ENCODE measurements at regions not wholly inside any gene's neighbourhood (a gene's known extent, or its start where the extent isn't known, plus 50 kb on each side); places are given as distances from the start of the nearest gene placed in this dataset.

DNA sequence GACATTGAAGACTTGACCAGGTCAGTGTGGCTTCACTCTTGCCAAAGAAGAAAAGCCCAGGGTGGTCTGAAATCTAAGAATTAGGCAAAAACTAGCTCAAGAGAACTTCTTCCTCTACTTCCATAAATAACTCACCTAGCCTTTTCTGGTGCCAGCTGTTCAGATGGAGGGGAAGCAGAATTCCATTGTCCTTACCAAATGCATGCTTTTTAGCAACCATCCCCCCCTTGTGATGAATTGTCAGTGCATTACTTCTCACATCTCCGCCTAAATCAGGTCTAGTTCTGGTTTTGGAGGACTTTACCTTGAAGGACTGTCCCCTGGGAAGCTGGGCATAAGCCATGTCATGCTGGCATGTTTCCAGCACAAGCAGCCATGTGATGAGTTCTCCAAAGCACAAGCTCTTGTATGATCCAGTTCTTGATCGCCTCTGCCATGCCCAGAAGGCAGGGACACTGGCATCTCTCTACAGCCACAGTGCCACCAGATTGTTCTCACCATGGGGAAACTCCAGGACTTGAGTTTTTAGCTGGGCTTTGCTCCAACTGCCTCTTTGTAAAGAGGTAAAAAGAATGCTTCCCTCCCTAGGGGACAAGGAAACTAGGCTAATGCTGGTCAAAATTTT lies 96.4 kb upstream of the IL12A start:
- no peak overlapping the region for H2BK12ac ChIP-seq (ENCODE audit: low read length)
- no peak overlapping the region for H3K18ac ChIP-seq (ENCODE audit: low read length)
- no peaks in the 10 kb centered on the region for H3K27me3 ChIP-seq (ENCODE audit: control insufficient read depth in 3 of 3, insufficient read depth in 3 of 3, low read depth in 1 of 3, low read length in 3 of 3)
- H2AFZ ChIP-seq (ENCODE audit: low read length) = no peak overlapping the region
- H4K91ac ChIP-seq (ENCODE audit: low read depth, low read length, poor library complexity) = no peak overlapping the region
- no CpG with 5 or more reads among the region's 2 CpGs for WGBS, 2 donors (ENCODE audit: extremely low coverage in 2 of 2, insufficient read length in 2 of 2, insufficient replicate concordance in 1 of 2)
- no peak for DNase-seq (ENCODE audit: low spot score)
- H3K14ac ChIP-seq (ENCODE audit: low read length) = no peak overlapping the region
- H3K4me2 ChIP-seq (ENCODE audit: insufficient read depth, low read length, poor library complexity, severe bottlenecking) = no peak overlapping the region
- no peak overlapping the region for H2AK5ac ChIP-seq (ENCODE audit: low read depth, low read length)
- H2BK5ac ChIP-seq (ENCODE audit: low read length) = no peak overlapping the region
- no peaks in the 10 kb centered on the region for H3K4me1 ChIP-seq (ENCODE audit: control insufficient read depth in 2 of 2, insufficient read depth in 1 of 2, low read depth in 1 of 2, low read length in 2 of 2)
- H3K4me3 ChIP-seq (ENCODE audit: low read length in 2 of 2) = no peak overlapping the region
- H3K36me3 ChIP-seq (replicated peaks in 1 of 2; ENCODE audit: control insufficient read depth in 2 of 2, insufficient read depth in 2 of 2, low read length in 2 of 2) = peaks cover 19 to 72% of the 10 kb centered on the region in 2 donors
- H4K8ac ChIP-seq (ENCODE audit: low read depth, low read length) = no peak overlapping the region
- H3K9me3 ChIP-seq (replicated peaks in 1 of 2; ENCODE audit: control insufficient read depth in 2 of 2, insufficient read depth in 1 of 2, low read depth in 1 of 2, low read length in 2 of 2) = no peaks in the 10 kb centered on the region
- no peak overlapping the region for H3K27ac ChIP-seq (replicated peaks; ENCODE audit: low read length)
- no peak overlapping the region for H3K4ac ChIP-seq (ENCODE audit: low read length)
- no peak overlapping the region for H3K9ac ChIP-seq (ENCODE audit: low read depth, low read length, poor library complexity)
- no peak overlapping the region for H2BK120ac ChIP-seq (ENCODE audit: low read depth, low read length)
- H3K23ac ChIP-seq (ENCODE audit: low read depth, low read length, poor library complexity) = no peak overlapping the region
- H3K79me1 ChIP-seq (ENCODE audit: low read depth, low read length) = no peaks in the 10 kb centered on the region
- no peak overlapping the region for H2BK15ac ChIP-seq (ENCODE audit: low read length)

DNA sequence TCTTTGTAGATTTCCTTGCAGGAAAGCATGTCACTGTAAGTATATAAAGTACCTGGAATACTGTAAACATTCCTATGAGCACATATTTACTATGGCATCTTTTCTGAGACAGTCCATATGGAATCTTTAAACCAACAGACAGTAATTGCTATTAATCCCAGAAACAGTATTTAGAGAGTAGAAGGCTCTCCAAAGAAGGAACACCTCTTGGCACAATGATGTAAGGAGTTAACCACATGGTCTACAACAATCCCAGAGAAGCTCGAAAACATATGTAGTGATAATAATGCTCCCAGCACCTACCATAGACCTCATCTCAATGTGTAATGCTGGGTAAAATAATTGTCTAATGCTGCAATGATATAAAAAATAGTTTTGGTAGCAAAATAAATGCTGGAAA lies 95.8 kb upstream of the IL12A start:
- H2BK120ac ChIP-seq (ENCODE audit: low read depth, low read length) = no peak overlapping the region
- no peak overlapping the region for H3K18ac ChIP-seq (ENCODE audit: low read length)
- H3K27ac ChIP-seq (replicated peaks; ENCODE audit: low read length) = no peak overlapping the region

DNA sequence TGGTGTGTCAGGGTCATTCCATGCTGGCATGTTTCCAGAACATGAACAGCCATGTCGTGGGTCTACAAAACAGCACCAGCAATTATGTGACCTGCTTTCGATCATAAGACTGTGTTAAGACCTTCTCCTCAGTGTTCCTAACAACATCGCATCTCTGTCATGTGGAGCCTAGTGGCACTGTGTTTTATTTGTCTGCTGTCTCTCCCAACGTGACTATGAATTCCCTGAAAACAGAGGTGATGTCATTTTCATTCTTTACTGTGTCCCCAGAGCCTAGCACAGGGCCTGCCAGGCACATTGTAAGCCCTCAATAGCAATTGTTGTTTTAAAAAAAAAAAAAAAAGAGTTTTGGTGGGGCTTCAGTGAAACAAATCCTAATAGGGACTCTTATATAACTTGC lies 94.2 kb upstream of the IL12A start:
- no peak overlapping the region for H3K4me3 ChIP-seq (ENCODE audit: low read length in 2 of 2)
- H4K91ac ChIP-seq (ENCODE audit: low read depth, low read length, poor library complexity) = no peak overlapping the region
- no peak overlapping the region for H3K23ac ChIP-seq (ENCODE audit: low read depth, low read length, poor library complexity)
- no CpG with 5 or more reads among the region's 4 CpGs for WGBS, 2 donors (ENCODE audit: extremely low coverage in 2 of 2, insufficient read length in 2 of 2, insufficient replicate concordance in 1 of 2)
- DNase-seq (ENCODE audit: low spot score) = no peak
- no peaks in the 10 kb centered on the region for H3K27me3 ChIP-seq (ENCODE audit: control insufficient read depth in 3 of 3, insufficient read depth in 3 of 3, low read depth in 1 of 3, low read length in 3 of 3)
- H2BK12ac ChIP-seq (ENCODE audit: low read length) = no peak overlapping the region
- no peak overlapping the region for H2BK120ac ChIP-seq (ENCODE audit: low read depth, low read length)
- H3K18ac ChIP-seq (ENCODE audit: low read length) = no peak overlapping the region
- no peaks in the 10 kb centered on the region for H3K9me3 ChIP-seq (replicated peaks in 1 of 2; ENCODE audit: control insufficient read depth in 2 of 2, insufficient read depth in 1 of 2, low read depth in 1 of 2, low read length in 2 of 2)
- no peak overlapping the region for H3K4ac ChIP-seq (ENCODE audit: low read length)
- peaks cover 17 to 64% of the 10 kb centered on the region in 2 donors for H3K36me3 ChIP-seq (replicated peaks in 1 of 2; ENCODE audit: control insufficient read depth in 2 of 2, insufficient read depth in 2 of 2, low read length in 2 of 2)
- H2BK15ac ChIP-seq (ENCODE audit: low read length) = no peak overlapping the region
- H3K27ac ChIP-seq (replicated peaks; ENCODE audit: low read length) = no peak overlapping the region
- no peak overlapping the region for H4K8ac ChIP-seq (ENCODE audit: low read depth, low read length)
- H3K14ac ChIP-seq (ENCODE audit: low read length) = no peak overlapping the region
- peaks cover 0 to 3% of the 10 kb centered on the region in 2 donors for H3K4me1 ChIP-seq (ENCODE audit: control insufficient read depth in 2 of 2, insufficient read depth in 1 of 2, low read depth in 1 of 2, low read length in 2 of 2)
- H2BK5ac ChIP-seq (ENCODE audit: low read length) = no peak overlapping the region
- H2AFZ ChIP-seq (ENCODE audit: low read length) = no peak overlapping the region
- no peaks in the 10 kb centered on the region for H3K79me1 ChIP-seq (ENCODE audit: low read depth, low read length)
- no peak overlapping the region for H3K4me2 ChIP-seq (ENCODE audit: insufficient read depth, low read length, poor library complexity, severe bottlenecking)
- no peak overlapping the region for H3K9ac ChIP-seq (ENCODE audit: low read depth, low read length, poor library complexity)
- no peak overlapping the region for H2AK5ac ChIP-seq (ENCODE audit: low read depth, low read length)

More for the DNA sequence above, 95.8 kb upstream of the IL12A start:
- Histone ChIP-seq H3K9ac (ENCODE audit: low read depth, low read length, poor library complexity) (no peak overlapping the region), H3K4me2 (ENCODE audit: insufficient read depth, low read length, poor library complexity, severe bottlenecking) (no peak overlapping the region), H2BK12ac (ENCODE audit: low read length) (no peak overlapping the region), H3K14ac (ENCODE audit: low read length) (no peak overlapping the region), H3K23ac (ENCODE audit: low read depth, low read length, poor library complexity) (no peak overlapping the region), H3K4ac (ENCODE audit: low read length) (no peak overlapping the region), H3K4me1 (ENCODE audit: control insufficient read depth in 2 of 2, insufficient read depth in 1 of 2, low read depth in 1 of 2, low read length in 2 of 2) (no peaks in the 10 kb centered on the region), H3K27me3 (ENCODE audit: control insufficient read depth in 3 of 3, insufficient read depth in 3 of 3, low read depth in 1 of 3, low read length in 3 of 3) (no peaks in the 10 kb centered on the region), H3K9me3 (replicated peaks in 1 of 2; ENCODE audit: control insufficient read depth in 2 of 2, insufficient read depth in 1 of 2, low read depth in 1 of 2, low read length in 2 of 2) (no peaks in the 10 kb centered on the region), H4K91ac (ENCODE audit: low read depth, low read length, poor library complexity) (no peak overlapping the region), H3K36me3 (replicated peaks in 1 of 2; ENCODE audit: control insufficient read depth in 2 of 2, insufficient read depth in 2 of 2, low read length in 2 of 2) (peaks cover 19 to 73% of the 10 kb centered on the region in 2 donors), H2AK5ac (ENCODE audit: low read depth, low read length) (no peak overlapping the region), H2AFZ (ENCODE audit: low read length) (no peak overlapping the region), H2BK5ac (ENCODE audit: low read length) (no peak overlapping the region), H3K4me3 (ENCODE audit: low read length in 2 of 2) (no peak overlapping the region), H2BK15ac (ENCODE audit: low read length) (no peak overlapping the region), H4K8ac (ENCODE audit: low read depth, low read length) (no peak overlapping the region), H3K79me1 (ENCODE audit: low read depth, low read length) (no peaks in the 10 kb centered on the region)
- WGBS, 2 donors (ENCODE audit: extremely low coverage in 2 of 2, insufficient read length in 2 of 2, insufficient replicate concordance in 1 of 2) = no CpG with 5 or more reads among the region's 1 CpG
- DNase-seq (ENCODE audit: low spot score) = no peak

GRCh38 chr3:159895430-159895829 lies 93.2 kb upstream of the IL12A start:
- Histone ChIP-seq H3K9me3 (replicated peaks in 1 of 2; ENCODE audit: control insufficient read depth in 2 of 2, insufficient read depth in 1 of 2, low read depth in 1 of 2, low read length in 2 of 2) (no peaks in the 10 kb centered on the region), H3K27me3 (ENCODE audit: control insufficient read depth in 3 of 3, insufficient read depth in 3 of 3, low read depth in 1 of 3, low read length in 3 of 3) (no peaks in the 10 kb centered on the region), H3K9ac (ENCODE audit: low read depth, low read length, poor library complexity) (no peak overlapping the region), H2BK120ac (ENCODE audit: low read depth, low read length) (no peak overlapping the region), H2AK5ac (ENCODE audit: low read depth, low read length) (no peak overlapping the region), H3K4ac (ENCODE audit: low read length) (no peak overlapping the region), H4K8ac (ENCODE audit: low read depth, low read length) (no peak overlapping the region), H2BK5ac (ENCODE audit: low read length) (no peak overlapping the region), H3K27ac (replicated peaks; ENCODE audit: low read length) (no peak overlapping the region), H2BK15ac (ENCODE audit: low read length) (no peak overlapping the region), H3K18ac (ENCODE audit: low read length) (no peak overlapping the region), H3K79me1 (ENCODE audit: low read depth, low read length) (no peaks in the 10 kb centered on the region), H3K4me1 (ENCODE audit: control insufficient read depth in 2 of 2, insufficient read depth in 1 of 2, low read depth in 1 of 2, low read length in 2 of 2) (peaks cover 0 to 3% of the 10 kb centered on the region in 2 donors), H2AFZ (ENCODE audit: low read length) (no peak overlapping the region), H3K23ac (ENCODE audit: low read depth, low read length, poor library complexity) (no peak overlapping the region), H3K4me2 (ENCODE audit: insufficient read depth, low read length, poor library complexity, severe bottlenecking) (no peak overlapping the region), H2BK12ac (ENCODE audit: low read length) (no peak overlapping the region), H3K14ac (ENCODE audit: low read length) (no peak overlapping the region), H3K4me3 (ENCODE audit: low read length in 2 of 2) (no peak overlapping the region), H4K91ac (ENCODE audit: low read depth, low read length, poor library complexity) (no peak overlapping the region), H3K36me3 (replicated peaks in 1 of 2; ENCODE audit: control insufficient read depth in 2 of 2, insufficient read depth in 2 of 2, low read length in 2 of 2) (peaks cover 17 to 62% of the 10 kb centered on the region in 2 donors)
- no peak for DNase-seq (ENCODE audit: low spot score)
- no CpG with 5 or more reads among the region's 2 CpGs for WGBS, 2 donors (ENCODE audit: extremely low coverage in 2 of 2, insufficient read length in 2 of 2, insufficient replicate concordance in 1 of 2)

Data from neuronal stem cell (in vitro differentiated cells).